SU-DHL-6 (cell line): ENCODE measurements at regions not wholly inside any gene's neighbourhood (a gene's known extent, or its start where the extent isn't known, plus 50 kb on each side); places are given as distances from the start of the nearest gene placed in this dataset.
"Not testable (repeated sequence)": the region's sequence is repeated elsewhere in the genome, so short reads cannot be mapped to it uniquely, and the experiment has no call there.

ENCODE experiments used
- H2AFZ ChIP-seq: fragments of 200-600 bp; sonication (generic); 2 replicates; pipeline ENCODE4 v1.6.1; 2014; ENCODE audit warnings: low read depth, mild to moderate bottlenecking, moderate library complexity, mixed read lengths, antibody characterized with exemption, low read length; ENCODE audit not compliant: severe bottlenecking
- H3F3A ChIP-seq: fragments of 200-600 bp; shearing (Covaris generic); 2 replicates; pipeline ENCODE4 v1.6.0; 2016; ENCODE audit warnings: antibody characterized with exemption, mild to moderate bottlenecking; ENCODE audit not compliant: insufficient read depth
- H3K27ac ChIP-seq: fragments of 200-600 bp; sonication (generic); 2 replicates; pipeline ENCODE4 v1.5.1; 2016; ENCODE audit warnings: low read depth, mild to moderate bottlenecking, low read length, moderate library complexity, mixed read lengths
- H3K27me3 ChIP-seq: fragments of 200-600 bp; sonication (generic), shearing (Covaris generic); 2 replicates; pipeline ENCODE4 v1.6.0; 2014; ENCODE audit warnings: mild to moderate bottlenecking, low read length
- H3K36me3 ChIP-seq: fragments of 200-600 bp; sonication (generic); 2 replicates; pipeline ENCODE4 v1.6.1; 2014; ENCODE audit warnings: mild to moderate bottlenecking, low read length, mixed read lengths
- H3K4me2 ChIP-seq: fragments of 300-600, 200-600 bp; shearing (Covaris generic), sonication (generic); 2 replicates; pipeline ENCODE4 v1.6.0; 2014; ENCODE audit warnings: low read length, low read depth, mild to moderate bottlenecking; ENCODE audit not compliant: poor library complexity, severe bottlenecking
- H3K4me3 ChIP-seq: fragments of 200-600 bp; sonication (generic); 2 replicates; pipeline ENCODE4 v1.5.1; 2014; ENCODE audit warnings: antibody characterized with exemption, low read length, mild to moderate bottlenecking, mixed read lengths; ENCODE audit not compliant: insufficient read depth, poor library complexity, severe bottlenecking
- H3K79me2 ChIP-seq: fragments of 200-600 bp; sonication (generic); 2 replicates; pipeline ENCODE4 v1.6.1; 2014; ENCODE audit warnings: mild to moderate bottlenecking, low read length, moderate library complexity; ENCODE audit not compliant: insufficient read depth
- H3K9ac ChIP-seq: fragments of 200-600 bp; sonication (generic); 2 replicates; pipeline ENCODE4 v1.7.0; 2014; ENCODE audit warnings: mild to moderate bottlenecking, low read length
- H3K9me2 ChIP-seq: fragments of 200-600 bp; sonication (generic); replicated peaks from 2 replicates; pipeline ENCODE4 v1.6.1; 2014; ENCODE audit warnings: low read length; ENCODE audit not compliant: insufficient read depth
- H3K9me3 ChIP-seq: fragments of 200-600 bp; sonication (generic); 2 replicates; pipeline ENCODE4 v1.6.1; 2014; ENCODE audit warnings: low read length, mixed read lengths; ENCODE audit not compliant: insufficient read depth
- H4K20me1 ChIP-seq: fragments of 200-600 bp; sonication (generic); 2 replicates; pipeline ENCODE4 v1.6.1; 2014; ENCODE audit warnings: low read depth, mild to moderate bottlenecking, antibody characterized with exemption, low read length, moderate library complexity, mixed read lengths
- CTCF ChIP-seq: fragments of 200-600 bp; sonication (generic); IDR thresholded peaks from one replicate; pipeline ENCODE4 v1.5.1; 2017; ENCODE audit warnings: antibody characterized with exemption, mild to moderate bottlenecking, low read length, moderate library complexity; ENCODE audit not compliant: insufficient read depth, poor library complexity, severe bottlenecking
- EZH2phosphoT487 ChIP-seq: fragments of 200-600 bp; sonication (generic), shearing (Covaris generic); conservative IDR thresholded peaks from 2 replicates; pipeline ENCODE4 v1.6.1; 2018; ENCODE audit warnings: mild to moderate bottlenecking, antibody characterized with exemption, low read length, moderate library complexity, mixed read lengths

DNA sequence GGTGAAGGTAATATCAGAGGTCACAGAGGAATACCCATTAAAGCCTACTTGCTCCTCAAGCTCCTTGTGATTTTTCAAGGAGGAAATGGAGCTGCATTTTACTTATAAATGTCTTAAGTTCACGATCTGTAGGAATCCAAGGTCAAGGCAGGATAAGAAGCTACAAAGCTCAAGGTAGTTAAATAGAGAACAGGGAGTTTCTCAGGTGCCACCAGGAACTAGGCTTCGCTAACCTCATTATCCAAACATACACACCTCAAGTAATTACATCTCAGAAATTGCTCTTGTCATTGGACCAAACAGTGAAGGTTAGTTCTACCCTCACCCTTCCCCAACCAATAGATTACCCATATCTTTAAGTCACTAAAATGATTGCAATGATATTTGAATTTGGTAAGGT, 317.4 kb upstream of the HNRNPA3 start:
- H3K36me3 ChIP-seq = no peaks in the 10 kb centered on the region
- no peak overlapping the region for H3K9ac ChIP-seq
- no peak overlapping the region for H3K4me2 ChIP-seq
- H3K9me3 ChIP-seq = no peaks in the 10 kb centered on the region
- no peak overlapping the region for H3K27ac ChIP-seq
- H3K4me3 ChIP-seq = no peak overlapping the region
- no peaks in the 10 kb centered on the region for H3K79me2 ChIP-seq
- no peaks in the 10 kb centered on the region for H3K27me3 ChIP-seq
- no peaks in the 10 kb centered on the region for H4K20me1 ChIP-seq
- TF ChIP-seq CTCF (no peak), EZH2phosphoT487 (no peak)
- no peaks in the 10 kb centered on the region for H3F3A ChIP-seq
- H3K9me2 ChIP-seq = no peaks in the 10 kb centered on the region
- no peak overlapping the region for H2AFZ ChIP-seq

DNA sequence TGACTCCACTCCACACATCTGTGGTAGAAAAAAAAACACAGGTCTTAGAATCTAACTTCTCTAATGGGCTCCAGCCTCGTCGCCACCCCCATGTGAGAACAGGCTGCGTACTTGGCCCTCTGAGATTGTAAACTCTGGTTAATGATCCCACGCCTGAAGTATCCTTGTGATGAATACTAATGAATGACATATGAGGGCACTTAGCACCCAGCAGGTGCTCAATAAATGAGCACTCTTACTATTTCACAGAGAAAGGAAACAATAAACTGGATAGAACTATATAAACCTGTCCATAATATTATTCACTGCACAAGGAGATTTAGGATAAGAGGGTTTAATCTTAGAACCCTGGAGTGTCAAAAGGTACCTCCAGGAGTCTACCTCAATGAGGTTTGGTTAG, 310.1 kb upstream of the HNRNPA3 start:
- Histone ChIP-seq H3K27ac (no peak overlapping the region), H3K36me3 (no peaks in the 10 kb centered on the region), H3F3A (no peaks in the 10 kb centered on the region), H3K9me2 (no peaks in the 10 kb centered on the region), H2AFZ (no peak overlapping the region), H3K4me3 (no peak overlapping the region), H4K20me1 (no peaks in the 10 kb centered on the region), H3K4me2 (no peak overlapping the region), H3K79me2 (no peaks in the 10 kb centered on the region), H3K9me3 (no peaks in the 10 kb centered on the region), H3K9ac (no peak overlapping the region), H3K27me3 (no peaks in the 10 kb centered on the region)
- no peak for TF ChIP-seq CTCF
- no peak for TF ChIP-seq EZH2phosphoT487

- not testable (repeated sequence) for H3K9me2 ChIP-seq, H3K4me3 ChIP-seq, H2AFZ ChIP-seq, H3K4me2 ChIP-seq, H3F3A ChIP-seq, H3K36me3 ChIP-seq, H3K27me3 ChIP-seq, H4K20me1 ChIP-seq, H3K27ac ChIP-seq, H3K9ac ChIP-seq, H3K79me2 ChIP-seq, H3K9me3 ChIP-seq
Observed at GRCh38 chr2:176904053-176904452, 308.5 kb upstream of the HNRNPA3 start.

DNA sequence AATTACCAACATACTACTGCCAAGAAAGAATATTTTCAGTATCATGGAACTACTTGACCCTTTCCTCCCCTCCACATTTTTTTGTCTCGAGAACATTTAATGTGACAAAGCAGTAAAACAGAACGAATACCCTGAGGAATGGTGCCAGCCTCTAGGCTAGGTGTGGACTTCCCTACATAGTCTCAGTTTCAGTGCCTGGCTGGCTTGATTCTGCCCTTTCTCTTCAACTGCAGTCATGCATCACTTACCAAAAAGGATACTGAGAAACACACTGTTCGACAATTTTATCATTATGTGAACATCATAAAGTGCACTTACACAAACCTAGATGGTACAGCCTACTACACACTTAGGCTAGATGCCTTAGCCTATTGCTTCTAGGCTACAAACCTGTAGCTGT, 305.3 kb upstream of the HNRNPA3 start:
- Histone ChIP-seq H3K9ac (no peak overlapping the region), H3K9me3 (no peaks in the 10 kb centered on the region), H3F3A (no peaks in the 10 kb centered on the region), H3K27me3 (no peaks in the 10 kb centered on the region), H3K79me2 (no peaks in the 10 kb centered on the region), H3K4me2 (no peak overlapping the region), H3K9me2 (no peaks in the 10 kb centered on the region), H2AFZ (no peak overlapping the region), H3K4me3 (no peak overlapping the region), H4K20me1 (no peaks in the 10 kb centered on the region), H3K27ac (no peak overlapping the region), H3K36me3 (no peaks in the 10 kb centered on the region)
- TF ChIP-seq CTCF = no peak
- no peak for TF ChIP-seq EZH2phosphoT487
